Mucosa of descending colon (tissue), 3 donors: ENCODE measurements at regions not wholly inside any gene's neighbourhood (a gene's known extent, or its start where the extent isn't known, plus 50 kb on each side); places are given as distances from the start of the nearest gene placed in this dataset.
A peak's percentile ranks its signal among the peaks of the same experiment; 100 is the strongest.

Source experiments
- ATAC-seq: fragments of 200-7000 bp; cut with Tn5 transposase; one replicate; pipeline ENCODE4 v1.9.1; 2020; ENCODE audit warnings: mild to moderate bottlenecking, moderate library complexity
- DNase-seq, 3 donors: peaks; one replicate each; pipeline ENCODE4 v3.0.0-alpha.2; 2020
- H3K36me3 ChIP-seq: fragments of 200-600 bp; one replicate; pipeline ENCODE4 v1.8.0; 2021; ENCODE audit warnings: low read depth, mild to moderate bottlenecking
- H3K4me1 ChIP-seq: fragments of 200-600 bp; one replicate; pipeline ENCODE4 v1.8.0; 2021; ENCODE audit warnings: low read depth, mild to moderate bottlenecking
- H3K4me3 ChIP-seq: fragments of 200-600 bp; one replicate; pipeline ENCODE4 v1.8.0; 2021; ENCODE audit warnings: mild to moderate bottlenecking
- H3K9me3 ChIP-seq: fragments of 200-600 bp; one replicate; pipeline ENCODE4 v1.8.0; 2021; ENCODE audit warnings: mild to moderate bottlenecking
- CTCF ChIP-seq: fragments of 200-600 bp; IDR thresholded peaks from one replicate; pipeline ENCODE4 v1.8.0; 2022; ENCODE audit warnings: antibody characterized with exemption, mild to moderate bottlenecking
- intact Hi-C, 2 donors: fragments of 100-400 bp; cut with DNase I in 1 of 2; cut with micrococcal nuclease in 1 of 2; formaldehyde crosslinking; loops; one replicate each; pipeline versions ENCODE4 v1.11.0 to v1.11.1; 2022; cut with DNase I, micrococcal nuclease
- donor health status: DM: no; HTN: no; CAD: no; lungs with moderate emphysema.
- donor health status: DM: no; HTN: no; CAD: no.
- donor health status: DM: no; HTN: yes; CAD: no.

- DNase-seq = no peak
- peak; percentile 36 for ATAC-seq
- Histone ChIP-seq H3K4me1 (no peaks in the 10 kb centered on the region), H3K4me3 (peak overlapping the region; percentile 32), H3K36me3 (no peaks in the 10 kb centered on the region), H3K9me3 (no peaks in the 10 kb centered on the region)
- TF ChIP-seq CTCF = no peak
- intact Hi-C loops = no loop called here
Observed at GRCh38 chrX:46447384-46447783, 97.8 kb downstream of the ZNF674 start.

GRCh38 chrX:46446727-46447378 is 98.4 kb downstream of the ZNF674 start:
- intact Hi-C loops = no loop called here

GRCh38 chrX:46444011-46444410 is 101.2 kb downstream of the ZNF674 start:
- Histone ChIP-seq H3K4me1 (no peaks in the 10 kb centered on the region), H3K4me3 (no peak overlapping the region), H3K36me3 (no peaks in the 10 kb centered on the region), H3K9me3 (no peaks in the 10 kb centered on the region)
- TF ChIP-seq CTCF = no peak
- intact Hi-C loops = no loop called here
- DNase-seq = no peak
- ATAC-seq = no peak

More at GRCh38 chrX:46446727-46447378, 98.4 kb downstream of the ZNF674 start:
- Histone ChIP-seq H3K4me3 (peak overlapping the region; percentile 32), H3K4me1 (no peaks in the 10 kb centered on the region), H3K36me3 (no peaks in the 10 kb centered on the region), H3K9me3 (no peaks in the 10 kb centered on the region)
- ATAC-seq (peak; percentile 96), DNase-seq (peak; percentile 78 to 89 (median 86))
- TF ChIP-seq CTCF = no peak

GRCh38 chrX:46436744-46437143 is 108.5 kb downstream of the ZNF674 start:
- H3K9me3 ChIP-seq = no peaks in the 10 kb centered on the region
- H3K4me1 ChIP-seq = no peaks in the 10 kb centered on the region
- intact Hi-C loops = no loop called here
- DNase-seq (no peak), ATAC-seq (no peak)
- no peak overlapping the region for H3K4me3 ChIP-seq
- H3K36me3 ChIP-seq = no peaks in the 10 kb centered on the region
- TF ChIP-seq CTCF = no peak

GRCh38 chrX:46433892-46434291 is 111.3 kb downstream of the ZNF674 start:
- H3K9me3 ChIP-seq = no peaks in the 10 kb centered on the region
- no peak for TF ChIP-seq CTCF
- no peak overlapping the region for H3K4me3 ChIP-seq
- DNase-seq = no peak
- no peaks in the 10 kb centered on the region for H3K36me3 ChIP-seq
- ATAC-seq = no peak
- intact Hi-C loops = no loop called here
- H3K4me1 ChIP-seq = no peaks in the 10 kb centered on the region
